HG02981 (cell line): ENCODE measurements at regions not wholly inside any gene's neighbourhood (a gene's known extent, or its start where the extent isn't known, plus 50 kb on each side); places are given as distances from the start of the nearest gene placed in this dataset.
"Not testable (repeated sequence)": the region's sequence is repeated elsewhere in the genome, so short reads cannot be mapped to it uniquely, and the experiment has no call there.

Experiments used
- ATAC-seq: cut with Tn5 transposase; IDR thresholded peaks from one replicate; pipeline ENCODE4 v1.9.1; 2021; ENCODE audit warnings: mild to moderate bottlenecking, moderate library complexity; ENCODE audit not compliant: unreplicated experiment

GRCh38 chr14:70269582-70269981 lies 80.8 kb upstream of the SLC8A3 start:
- ATAC-seq: no peak

DNA sequence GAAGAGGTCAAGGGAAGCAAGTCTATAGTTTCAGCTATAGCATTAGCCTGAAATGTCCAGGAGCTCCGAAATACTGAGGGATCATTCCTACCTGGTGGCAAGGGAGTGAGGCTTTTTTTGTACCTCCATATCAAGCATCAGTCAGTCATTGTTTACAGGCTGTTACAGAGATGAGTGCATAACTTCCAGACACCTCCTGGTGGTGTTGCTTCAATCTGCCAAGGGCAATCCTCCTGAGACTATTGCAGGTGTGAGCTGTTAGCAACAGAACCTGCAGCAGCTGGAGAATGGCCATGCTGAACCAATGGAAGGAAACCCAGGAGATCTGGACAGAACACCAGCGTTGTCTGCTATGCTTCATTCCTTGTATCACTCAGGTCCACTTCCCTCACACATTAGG lies 80.0 kb upstream of the SLC8A3 start:
- no peak for ATAC-seq

DNA sequence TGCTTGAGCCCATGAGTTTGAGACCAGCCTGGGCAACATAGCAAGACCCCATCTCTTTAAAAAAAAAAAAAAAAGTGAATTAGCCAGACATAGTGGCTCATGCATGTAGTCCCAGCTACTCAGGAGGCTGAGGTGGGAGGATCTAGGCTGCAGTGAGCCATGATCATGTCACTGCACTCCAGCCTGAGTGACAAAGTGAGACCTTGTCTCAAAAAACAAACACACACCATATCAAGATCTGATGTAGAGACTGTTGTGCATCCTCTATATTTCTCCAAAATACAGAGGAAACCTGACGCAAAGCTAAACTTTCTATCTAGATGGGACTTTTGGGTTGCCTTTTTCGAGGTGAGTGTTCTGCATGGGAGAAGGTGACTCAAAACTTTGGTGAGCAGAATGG lies 77.4 kb upstream of the SLC8A3 start:
- no peak for ATAC-seq

- ATAC-seq: no peak
Observed at GRCh38 chr14:70265422-70265821, 76.7 kb upstream of the SLC8A3 start.

- ATAC-seq: no peak
Observed at GRCh38 chr14:70259420-70259819, 70.7 kb upstream of the SLC8A3 start.

GRCh38 chr14:70257526-70257925 lies 68.8 kb upstream of the SLC8A3 start:
- ATAC-seq: no peak

DNA sequence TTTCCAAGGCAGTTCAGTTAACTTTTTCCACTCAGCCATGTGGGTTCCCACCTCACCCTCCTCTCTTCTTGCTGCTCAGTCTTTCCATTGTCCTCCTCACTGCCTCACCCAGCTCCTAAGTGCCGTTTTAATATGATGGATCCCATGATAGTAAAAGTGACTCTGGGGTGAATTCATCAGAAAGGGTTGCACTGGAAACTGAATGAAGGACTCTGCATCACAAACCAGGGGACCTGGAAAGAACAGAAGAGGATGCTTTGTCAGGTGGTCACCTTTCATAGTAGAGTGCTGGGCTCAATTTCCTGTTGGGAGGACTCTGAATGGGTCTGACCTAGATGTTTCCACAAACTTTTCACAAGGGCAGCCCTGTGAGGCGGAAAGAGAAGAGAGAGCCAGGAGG lies 67.8 kb upstream of the SLC8A3 start:
- no peak for ATAC-seq

DNA sequence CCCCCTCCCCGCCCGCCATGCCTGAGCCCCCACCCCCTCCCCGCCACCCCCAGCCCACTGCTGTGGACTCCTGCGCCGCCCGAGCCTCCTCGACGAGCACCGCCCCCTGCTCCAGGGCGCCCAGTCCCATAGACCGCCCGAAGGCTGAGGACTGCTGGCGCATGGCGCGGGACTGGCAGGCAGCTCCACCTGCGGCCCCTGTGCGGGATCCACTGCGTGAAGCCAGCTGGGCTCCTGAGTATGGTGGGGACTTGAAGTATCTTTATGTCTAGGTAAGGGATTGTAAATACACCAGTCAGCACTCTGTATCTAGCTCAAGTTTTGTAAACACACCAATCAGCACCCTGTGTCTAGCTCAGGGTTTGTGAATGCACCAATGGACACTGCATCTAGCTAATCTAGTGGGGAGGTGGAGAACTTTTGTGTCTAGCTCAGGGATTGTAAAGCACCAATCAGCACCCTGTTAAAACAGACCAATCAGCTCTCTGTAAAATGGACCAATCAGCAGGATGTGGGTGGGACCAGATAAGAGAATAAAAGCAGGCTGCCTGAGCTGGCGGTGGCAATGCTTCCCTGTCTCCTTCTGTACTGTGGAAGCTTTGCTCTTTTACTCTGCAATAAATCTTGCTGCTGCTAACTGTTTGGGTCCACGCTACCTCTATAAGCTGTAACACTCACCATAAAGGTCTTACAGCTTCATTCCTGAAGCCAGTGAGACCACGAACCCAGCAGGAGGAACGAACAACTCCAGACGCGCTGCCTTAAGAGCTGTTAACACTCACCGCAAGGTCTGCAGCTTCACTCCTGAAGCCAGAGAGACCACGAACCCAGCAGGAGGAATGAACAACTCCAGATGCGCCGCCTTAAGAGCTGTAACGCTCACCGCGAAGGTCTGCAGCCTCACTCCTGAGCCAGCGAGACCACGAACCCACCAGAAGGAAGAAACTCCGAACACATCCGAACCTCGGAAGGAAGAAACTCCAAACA lies 66.6 kb upstream of the SLC8A3 start:
- ATAC-seq: peak; percentile 5

GRCh38 chr14:70254476-70254961 lies 65.8 kb upstream of the SLC8A3 start:
- ATAC-seq: peak; percentile 79

GRCh38 chr14:70253547-70253946 lies 64.8 kb upstream of the SLC8A3 start:
- ATAC-seq: not testable (repeated sequence)

DNA sequence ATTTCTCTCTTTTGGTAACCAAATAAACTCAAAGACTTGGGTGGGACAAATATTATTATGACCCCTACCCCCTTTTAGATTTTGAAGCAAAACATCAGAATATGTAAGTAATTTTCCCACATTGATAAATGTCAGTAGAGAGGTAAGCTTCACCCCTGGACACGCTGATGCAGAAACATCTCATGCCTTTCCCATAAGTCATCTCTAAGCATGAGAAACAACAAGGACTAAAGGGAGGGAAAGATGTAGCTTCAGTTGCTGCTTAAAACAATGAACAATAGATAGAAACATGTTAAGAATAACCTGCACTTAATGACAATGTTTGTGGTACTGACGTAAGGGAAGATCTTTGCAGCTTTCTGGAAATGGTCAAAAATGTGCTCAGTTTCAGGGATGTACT lies 56.3 kb upstream of the SLC8A3 start:
- ATAC-seq: no peak

DNA sequence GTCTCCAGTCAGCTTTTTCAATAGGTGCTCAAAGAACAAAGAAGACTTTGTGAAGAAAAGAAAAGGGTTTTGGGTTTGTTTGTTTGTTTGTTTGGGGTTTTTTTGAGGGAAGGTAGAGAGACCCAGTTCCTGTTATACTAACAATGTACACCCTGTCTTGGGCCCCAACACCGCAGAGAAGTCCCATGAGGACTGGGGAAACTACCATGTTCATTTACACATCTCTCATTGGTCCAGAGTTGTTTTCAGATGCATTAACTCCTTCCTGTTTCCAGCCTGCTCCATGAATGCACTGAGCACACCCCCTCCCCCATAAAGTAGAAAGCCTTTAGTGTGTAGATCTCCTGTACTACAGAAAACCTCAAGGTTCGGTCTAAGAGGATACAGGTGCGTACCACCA lies 51.1 kb upstream of the SLC8A3 start:
- peak; percentile 93 for ATAC-seq

- not testable (repeated sequence) for ATAC-seq
Observed at GRCh38 chr14:70238635-70239034, 49.9 kb upstream of the SLC8A3 start.
